ENCODE measurements at regions not wholly inside any gene's neighbourhood (a gene's known extent, or its start where the extent isn't known, plus 50 kb on each side); places are given as distances from the start of the nearest gene placed in this dataset.
"Not testable (repeated sequence)": the region's sequence is repeated elsewhere in the genome, so short reads cannot be mapped to it uniquely, and the experiment has no call there.

DNA sequence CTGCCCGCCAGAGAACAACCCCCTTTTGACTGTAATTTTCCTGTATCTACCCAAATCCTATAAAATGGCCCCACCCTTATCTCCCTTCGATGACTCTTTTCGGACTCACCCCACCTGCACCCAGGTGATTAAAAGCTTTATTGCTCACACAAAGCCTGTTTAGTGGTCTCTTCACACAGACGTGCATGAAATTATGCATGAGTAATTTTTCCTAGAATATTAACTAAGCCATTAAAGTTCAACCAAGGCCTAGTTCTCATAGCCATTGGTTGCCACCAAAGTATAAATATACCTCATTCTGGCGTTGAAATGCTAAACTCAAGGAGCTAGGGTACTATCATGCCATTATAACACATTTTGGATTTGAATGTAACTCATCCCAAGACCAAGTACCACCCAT, 243.9 kb downstream of the ZNF608 start:
- no peaks in the 10 kb centered on the region for H4K20me1 ChIP-seq (ENCODE audit: insufficient read depth)

DNA sequence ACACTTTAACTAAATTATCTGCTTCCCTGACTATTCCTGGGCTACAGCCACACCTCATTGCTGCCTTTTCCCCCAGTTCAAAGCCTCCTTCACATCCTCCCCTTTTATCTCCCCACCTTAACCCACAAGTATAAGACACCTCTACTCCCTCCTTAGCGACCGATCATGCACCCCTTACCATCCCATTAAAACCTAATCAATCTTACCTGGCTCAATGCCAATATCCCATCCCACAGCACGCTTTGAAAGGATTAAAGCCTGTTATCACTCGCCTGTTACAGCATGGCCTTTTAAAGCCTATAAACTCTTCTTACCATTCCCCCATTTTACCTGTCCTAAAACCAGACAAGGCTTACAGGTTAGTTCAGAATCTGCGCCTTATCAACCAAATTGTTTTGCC, 246.6 kb downstream of the ZNF608 start:
- H3K9me2 ChIP-seq (ENCODE audit: insufficient read depth); DNase-seq (ENCODE audit: low read depth, low spot score); H3K4me3 ChIP-seq (replicated peaks in 1 of 2; ENCODE audit: low read depth in 1 of 2, low read length in 2 of 2); H3K36me3 ChIP-seq (ENCODE audit: control insufficient read depth in 1 of 2, insufficient read depth in 2 of 2, low read length in 2 of 2); CTCF ChIA-PET; H3K9me3 ChIP-seq (ENCODE audit: control insufficient read depth in 1 of 2, insufficient read depth in 1 of 2, low read depth in 1 of 2, low read length in 2 of 2); H3K4me2 ChIP-seq (ENCODE audit: low read length); H3K79me2 ChIP-seq (ENCODE audit: insufficient read depth, low read length); BruUV-seq (replicated peaks); H4K20me1 ChIP-seq (ENCODE audit: insufficient read depth); ATAC-seq; H3K27me3 ChIP-seq (ENCODE audit: insufficient read depth, low read length); H3K4me1 ChIP-seq (ENCODE audit: control insufficient read depth in 1 of 2, insufficient read depth in 2 of 2, low read length in 2 of 2); RAD21 ChIA-PET (ENCODE audit: low non-redundant PET in 1 of 2, low total read pairs in 2 of 2, uncharacterized antibody in 2 of 2, unreplicated experiment in 2 of 2); H3K27ac ChIP-seq (ENCODE audit: low read depth, low read length); H3K9ac ChIP-seq (ENCODE audit: low read length); intact Hi-C loops (cut with micrococcal nuclease); H2AFZ ChIP-seq (ENCODE audit: low read depth, low read length, poor library complexity, severe bottlenecking); POLR2A ChIA-PET: not testable (repeated sequence)

More for the DNA sequence above, 243.9 kb downstream of the ZNF608 start:
- intact Hi-C loops (cut with micrococcal nuclease), result no loop called here
- no peak for DNase-seq (ENCODE audit: low read depth, low spot score)
- Histone ChIP-seq H3K9me2 (ENCODE audit: insufficient read depth) (no peaks in the 10 kb centered on the region), H3K27ac (ENCODE audit: low read depth, low read length) (no peak overlapping the region), H2AFZ (ENCODE audit: low read depth, low read length, poor library complexity, severe bottlenecking) (no peak overlapping the region), H3K27me3 (ENCODE audit: insufficient read depth, low read length) (no peaks in the 10 kb centered on the region), H3K4me1 (ENCODE audit: control insufficient read depth in 1 of 2, insufficient read depth in 2 of 2, low read length in 2 of 2) (no peaks in the 10 kb centered on the region), H3K9me3 (ENCODE audit: control insufficient read depth in 1 of 2, insufficient read depth in 1 of 2, low read depth in 1 of 2, low read length in 2 of 2) (no peaks in the 10 kb centered on the region), H3K4me2 (ENCODE audit: low read length) (no peak overlapping the region), H3K4me3 (replicated peaks in 1 of 2; ENCODE audit: low read depth in 1 of 2, low read length in 2 of 2) (no peak overlapping the region), H3K79me2 (ENCODE audit: insufficient read depth, low read length) (no peaks in the 10 kb centered on the region), H3K9ac (ENCODE audit: low read length) (no peak overlapping the region), H3K36me3 (ENCODE audit: control insufficient read depth in 1 of 2, insufficient read depth in 2 of 2, low read length in 2 of 2) (no peaks in the 10 kb centered on the region)
- TF ChIP-seq SRF (IDR thresholded peaks at IDR 0.05; ENCODE audit: low read depth), result no peak
- TF ChIP-seq POLR2AphosphoS5 (IDR thresholded peaks at IDR 0.05; ENCODE audit: low read depth, low read length), result no peak
- TF ChIP-seq YY1 (IDR thresholded peaks at IDR 0.05; ENCODE audit: extremely low read depth, insufficient replicate concordance, low read depth, low read length), result no peak
- TF ChIP-seq POLR2A (IDR thresholded peaks at IDR 0.05; ENCODE audit: borderline replicate concordance, extremely low read depth, insufficient read depth, insufficient read length), result no peak
- TF ChIP-seq EZH2 (IDR thresholded peaks at IDR 0.05), result no peak
- no TSS peak for BruUV-seq (replicated peaks)
- no peak for ATAC-seq
- ChIA-PET RAD21 (ENCODE audit: low non-redundant PET in 1 of 2, low total read pairs in 2 of 2, uncharacterized antibody in 2 of 2, unreplicated experiment in 2 of 2) (no interaction called here), CTCF (no interaction called here), POLR2A (no interaction called here)

DNA sequence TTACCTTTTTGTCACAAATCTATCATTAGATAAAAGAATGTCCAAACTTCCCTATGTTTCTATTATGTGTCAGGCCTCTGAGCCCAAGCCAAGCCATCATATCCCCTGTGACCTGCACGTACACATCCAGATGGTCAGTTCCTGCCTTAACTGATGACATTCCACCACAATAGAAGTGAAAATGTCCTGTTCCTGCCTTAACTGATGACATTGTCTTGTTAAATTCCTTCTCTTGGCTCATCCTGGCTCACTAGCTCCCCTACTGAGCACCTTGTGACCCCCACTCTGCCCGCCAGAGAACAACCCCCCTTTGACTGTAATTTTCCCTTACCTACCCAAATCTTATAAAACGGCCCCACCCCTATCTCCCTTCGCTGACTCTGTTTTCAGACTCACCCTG, 249.5 kb downstream of the ZNF608 start:
- POLR2A ChIA-PET; H3K36me3 ChIP-seq (ENCODE audit: control insufficient read depth in 1 of 2, insufficient read depth in 2 of 2, low read length in 2 of 2); H3K9me3 ChIP-seq (ENCODE audit: control insufficient read depth in 1 of 2, insufficient read depth in 1 of 2, low read depth in 1 of 2, low read length in 2 of 2); H3K27ac ChIP-seq (ENCODE audit: low read depth, low read length); DNase-seq (ENCODE audit: low read depth, low spot score); H3K4me2 ChIP-seq (ENCODE audit: low read length); H3K4me3 ChIP-seq (replicated peaks in 1 of 2; ENCODE audit: low read depth in 1 of 2, low read length in 2 of 2); RAD21 ChIA-PET (ENCODE audit: low non-redundant PET in 1 of 2, low total read pairs in 2 of 2, uncharacterized antibody in 2 of 2, unreplicated experiment in 2 of 2); H3K9ac ChIP-seq (ENCODE audit: low read length); CTCF ChIA-PET; H4K20me1 ChIP-seq (ENCODE audit: insufficient read depth); H3K79me2 ChIP-seq (ENCODE audit: insufficient read depth, low read length); ATAC-seq; BruUV-seq (replicated peaks); H3K9me2 ChIP-seq (ENCODE audit: insufficient read depth); H3K27me3 ChIP-seq (ENCODE audit: insufficient read depth, low read length); intact Hi-C loops (cut with micrococcal nuclease); H3K4me1 ChIP-seq (ENCODE audit: control insufficient read depth in 1 of 2, insufficient read depth in 2 of 2, low read length in 2 of 2); H2AFZ ChIP-seq (ENCODE audit: low read depth, low read length, poor library complexity, severe bottlenecking): not testable (repeated sequence)

All from HCT116 (cell line).